ENCODE measurements at regions not wholly inside any gene's neighbourhood (a gene's known extent, or its start where the extent isn't known, plus 50 kb on each side); places are given as distances from the start of the nearest gene placed in this dataset.

DNA sequence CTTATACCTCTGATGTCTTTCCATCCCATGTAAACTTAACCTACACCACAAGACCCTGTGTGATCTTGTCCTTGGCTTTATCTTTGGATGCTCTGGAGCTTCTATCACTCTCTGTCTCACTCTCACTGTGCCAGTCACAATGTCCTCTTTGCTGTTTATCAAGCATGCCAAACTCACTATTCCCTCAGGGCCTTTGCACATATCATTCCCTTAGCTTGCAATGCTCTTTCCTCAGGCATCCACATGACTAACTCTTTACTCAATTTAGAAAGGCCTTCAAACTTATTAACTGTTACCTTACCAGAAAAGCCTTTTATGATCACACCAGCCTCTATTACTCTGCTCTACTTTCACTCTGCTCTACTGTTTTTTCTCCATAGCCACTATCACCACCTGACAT, 354.1 kb downstream of the RFC3 start:
- TF ChIP-seq EZH2phosphoT487 (IDR thresholded peaks at IDR 0.05; ENCODE audit: low read depth): no peak
- TF ChIP-seq CTCF (IDR thresholded peaks at IDR 0.05; ENCODE audit: low read depth, low read length): no peak

All from OCI-LY3 (cell line).